OCI-LY1 (cell line): ENCODE measurements at regions not wholly inside any gene's neighbourhood (a gene's known extent, or its start where the extent isn't known, plus 50 kb on each side); places are given as distances from the start of the nearest gene placed in this dataset.

Experiments used
- H2AFZ ChIP-seq: fragments of 200-600 bp; sonication (generic), shearing (Covaris generic); 2 replicates; pipeline ENCODE4 v1.6.0; 2014; ENCODE audit warnings: antibody characterized with exemption, mild to moderate bottlenecking, low read length
- H3F3A ChIP-seq: fragments of 200-600 bp; sonication (generic), shearing (Covaris generic); 2 replicates; pipeline ENCODE4 v1.6.0; 2014; ENCODE audit warnings: mild to moderate bottlenecking, antibody characterized with exemption, low read length, moderate library complexity; ENCODE audit not compliant: insufficient read depth
- H3K27ac ChIP-seq: fragments of 200-600 bp; sonication (generic); 2 replicates; pipeline ENCODE4 v1.5.1; 2014; ENCODE audit warnings: low read length, mixed run types, mild to moderate bottlenecking, low read depth; ENCODE audit not compliant: poor library complexity, severe bottlenecking
- H3K27me3 ChIP-seq: fragments of 200-600 bp; sonication (generic); 2 replicates; pipeline ENCODE4 v1.6.0; 2014; ENCODE audit warnings: antibody characterized with exemption, mild to moderate bottlenecking, low read length, moderate library complexity; ENCODE audit not compliant: insufficient read depth
- H3K36me3 ChIP-seq: fragments of 200-600 bp; sonication (generic); 2 replicates; pipeline ENCODE4 v1.6.1; 2014; ENCODE audit warnings: mild to moderate bottlenecking, antibody characterized with exemption, low read length, moderate library complexity, mixed read lengths; ENCODE audit not compliant: insufficient read depth
- H3K4me1 ChIP-seq: fragments of 200-600 bp; sonication (generic); 2 replicates; pipeline ENCODE4 v1.5.1; 2014; ENCODE audit warnings: mild to moderate bottlenecking, low read length, moderate library complexity; ENCODE audit not compliant: insufficient read depth, severe bottlenecking
- H3K4me2 ChIP-seq: fragments of 200-600 bp; sonication (generic), shearing (Covaris generic); 2 replicates; pipeline ENCODE4 v1.6.1; 2014; ENCODE audit warnings: low read length
- H3K4me3 ChIP-seq: fragments of 200-600 bp; sonication (generic); 2 replicates; pipeline ENCODE4 v1.5.1; 2014; ENCODE audit warnings: low read length, low read depth, mild to moderate bottlenecking, mixed read lengths; ENCODE audit not compliant: poor library complexity, severe bottlenecking
- H3K79me2 ChIP-seq: fragments of 200-600 bp; shearing (Covaris generic); 2 replicates; pipeline ENCODE4 v1.6.1; 2016; ENCODE audit warnings: mixed run types, low read length, mixed read lengths; ENCODE audit not compliant: insufficient read depth
- H3K9ac ChIP-seq: fragments of 200-600 bp; sonication (generic), shearing (Covaris generic); 2 replicates; pipeline ENCODE4 v1.6.1; 2014; ENCODE audit warnings: mild to moderate bottlenecking, low read length, mixed read lengths
- H3K9me2 ChIP-seq: fragments of 200-600 bp; sonication (generic), shearing (Covaris generic); 2 replicates; pipeline ENCODE4 v1.6.1; 2014; ENCODE audit warnings: low read depth, mild to moderate bottlenecking, low read length, mixed read lengths
- H3K9me3 ChIP-seq: fragments of 200-600 bp; shearing (Covaris generic); 2 replicates; pipeline ENCODE4 v1.6.1; 2014; ENCODE audit warnings: low read length, mixed read lengths
- H4K20me1 ChIP-seq: fragments of 200-600 bp; sonication (generic), shearing (Covaris generic); 2 replicates; pipeline ENCODE4 v1.6.0; 2016; ENCODE audit warnings: mild to moderate bottlenecking, low read length; ENCODE audit not compliant: insufficient read depth
- CTCF ChIP-seq: fragments of 200-600 bp; sonication (generic), shearing (Covaris generic); IDR thresholded peaks from 2 replicates; pipeline ENCODE4 v1.5.1; 2017; ENCODE audit warnings: mild to moderate bottlenecking, antibody characterized with exemption, low read length, moderate library complexity, mixed read lengths
- EZH2 ChIP-seq: fragments of 200-600 bp; sonication (generic), shearing (Covaris generic); IDR thresholded peaks from 2 replicates; pipeline ENCODE4 v1.8.0; 2017; ENCODE audit warnings: borderline replicate concordance, mixed run types, mild to moderate bottlenecking, antibody characterized with exemption, low read length, moderate library complexity, mixed read lengths

GRCh38 chr20:22074635-22075034, 369.2 kb downstream of the PAX1 start:
- H3K4me1 ChIP-seq = no peaks in the 10 kb centered on the region
- no peaks in the 10 kb centered on the region for H4K20me1 ChIP-seq
- no peak overlapping the region for H3K9ac ChIP-seq
- no peaks in the 10 kb centered on the region for H3K36me3 ChIP-seq
- H3K4me2 ChIP-seq = no peak overlapping the region
- H3K9me2 ChIP-seq = no peaks in the 10 kb centered on the region
- H3K4me3 ChIP-seq = no peak overlapping the region
- no peaks in the 10 kb centered on the region for H3K79me2 ChIP-seq
- no peaks in the 10 kb centered on the region for H3K27me3 ChIP-seq
- H3K27ac ChIP-seq = no peak overlapping the region
- H3K9me3 ChIP-seq = no peaks in the 10 kb centered on the region
- H2AFZ ChIP-seq = no peak overlapping the region
- H3F3A ChIP-seq = no peaks in the 10 kb centered on the region
- TF ChIP-seq CTCF = no peak
- TF ChIP-seq EZH2 = no peak

- Histone ChIP-seq H2AFZ (no peak overlapping the region), H4K20me1 (no peaks in the 10 kb centered on the region), H3K79me2 (no peaks in the 10 kb centered on the region), H3K4me2 (no peak overlapping the region), H3K9ac (no peak overlapping the region), H3K4me3 (no peak overlapping the region), H3K9me2 (no peaks in the 10 kb centered on the region), H3K27me3 (no peaks in the 10 kb centered on the region), H3K9me3 (no peaks in the 10 kb centered on the region), H3K27ac (no peak overlapping the region), H3F3A (no peaks in the 10 kb centered on the region), H3K4me1 (no peaks in the 10 kb centered on the region), H3K36me3 (no peaks in the 10 kb centered on the region)
- no peak for TF ChIP-seq EZH2
- TF ChIP-seq CTCF = no peak
Measured at GRCh38 chr20:22071841-22072240, 366.4 kb downstream of the PAX1 start.

DNA sequence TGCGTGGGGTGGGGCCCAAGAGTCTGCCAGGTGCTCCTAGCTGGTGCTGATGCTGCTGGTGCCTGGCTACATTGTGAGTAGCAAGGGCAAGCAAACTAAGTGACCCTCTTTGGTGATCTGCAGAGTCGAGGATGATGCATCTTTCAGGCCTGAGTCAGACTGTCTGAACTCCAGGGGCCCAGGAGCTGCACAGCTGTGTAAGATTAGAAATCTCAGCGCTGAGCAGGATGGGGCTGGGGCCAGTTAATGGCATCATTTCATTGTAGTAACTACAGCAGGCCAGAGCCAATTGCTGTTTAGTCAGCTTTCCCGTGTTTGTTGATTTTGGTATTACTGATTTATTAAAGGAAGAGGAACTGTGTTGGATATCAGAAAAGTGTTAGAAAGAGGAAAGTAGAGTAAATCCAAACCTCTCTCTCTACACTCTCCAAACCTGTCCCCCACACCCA, 365.2 kb downstream of the PAX1 start:
- no peaks in the 10 kb centered on the region for H3K4me1 ChIP-seq
- H3F3A ChIP-seq = no peaks in the 10 kb centered on the region
- H3K36me3 ChIP-seq = no peaks in the 10 kb centered on the region
- no peak overlapping the region for H3K27ac ChIP-seq
- H3K9me3 ChIP-seq = no peaks in the 10 kb centered on the region
- H4K20me1 ChIP-seq = no peaks in the 10 kb centered on the region
- H3K4me3 ChIP-seq = no peak overlapping the region
- H3K9me2 ChIP-seq = no peaks in the 10 kb centered on the region
- no peak overlapping the region for H2AFZ ChIP-seq
- no peak for TF ChIP-seq CTCF
- no peak for TF ChIP-seq EZH2
- no peak overlapping the region for H3K9ac ChIP-seq
- no peaks in the 10 kb centered on the region for H3K27me3 ChIP-seq
- no peak overlapping the region for H3K4me2 ChIP-seq
- H3K79me2 ChIP-seq = no peaks in the 10 kb centered on the region
